Keratinocyte (primary cell): ENCODE measurements at regions not wholly inside any gene's neighbourhood (a gene's known extent, or its start where the extent isn't known, plus 50 kb on each side); places are given as distances from the start of the nearest gene placed in this dataset.

Experiments
- DNase-seq: peaks from one replicate; pipeline ENCODE4 v3.0.0-alpha.2; 2011; ENCODE audit warnings: low read depth, missing footprints, low spot score
- FAIRE-seq: peaks from 2 replicates; lab custom pipeline; 2011; peaks lifted over from hg19 to GRCh38; lab: Jason Lieb, UNC
- H2AFZ ChIP-seq: 2 replicates; pipeline ENCODE4 v1.6.0; 2012; ENCODE audit warnings: low read length, control low read depth, inconsistent platforms; ENCODE audit not compliant: control insufficient read depth
- H3K27ac ChIP-seq: 2 replicates; pipeline ENCODE4 v1.5.1; 2011; ENCODE audit warnings: low read length; ENCODE audit not compliant: control insufficient read depth, insufficient read depth
- H3K27me3 ChIP-seq: 3 replicates; pipeline ENCODE4 v1.6.0; 2011; ENCODE audit warnings: low read length; ENCODE audit not compliant: control insufficient read depth, insufficient read depth; ENCODE audit errors: extremely low read depth
- H3K36me3 ChIP-seq, 2 experiments: 2 replicates in 1 of 2; 3 replicates in 1 of 2; pipeline ENCODE4 v1.5.1; 2011; ENCODE audit warnings: low read length in 2 of 2, mild to moderate bottlenecking in 1 of 2; ENCODE audit not compliant: control insufficient read depth in 2 of 2, insufficient read depth in 2 of 2; ENCODE audit errors: extremely low read depth in 1 of 2
- H3K4me1 ChIP-seq: 3 replicates; pipeline ENCODE4 v1.5.1; 2011; ENCODE audit warnings: low read length; ENCODE audit not compliant: control insufficient read depth, insufficient read depth; ENCODE audit errors: extremely low read depth
- H3K4me2 ChIP-seq: 3 replicates; pipeline ENCODE4 v1.6.0; 2011; ENCODE audit warnings: low read depth, low read length; ENCODE audit not compliant: control insufficient read depth, insufficient read depth; ENCODE audit errors: extremely low read depth
- H3K4me3 ChIP-seq, 3 experiments: fragments of 200-600 bp in 1 of 3; sonication (generic) in 1 of 3; 2 replicates in 2 of 3; 3 replicates in 1 of 3; pipeline ENCODE4 v1.5.1; 2011 to 2016; ENCODE audit warnings: low read length in 3 of 3, mild to moderate bottlenecking in 3 of 3, control low read depth in 2 of 3, inconsistent platforms in 1 of 3, low read depth in 1 of 3, mixed read lengths in 1 of 3, mixed run types in 1 of 3, moderate library complexity in 1 of 3; ENCODE audit not compliant: control insufficient read depth in 2 of 3, insufficient read depth in 2 of 3; ENCODE audit errors: extremely low read depth in 1 of 3
- H3K79me2 ChIP-seq: 2 replicates; pipeline ENCODE4 v1.6.0; 2012; ENCODE audit warnings: low read length; ENCODE audit not compliant: control insufficient read depth, insufficient read depth
- H3K9ac ChIP-seq: 3 replicates; pipeline ENCODE4 v1.6.0; 2011; ENCODE audit warnings: low read length; ENCODE audit not compliant: control insufficient read depth, insufficient read depth; ENCODE audit errors: extremely low read depth
- H3K9me1 ChIP-seq: 3 replicates; pipeline ENCODE4 v1.6.0; 2011; ENCODE audit warnings: low read length; ENCODE audit not compliant: control insufficient read depth, insufficient read depth; ENCODE audit errors: extremely low read depth
- H3K9me3 ChIP-seq: 2 replicates; pipeline ENCODE4 v1.5.1; 2012; ENCODE audit warnings: low read depth, low read length; ENCODE audit not compliant: control insufficient read depth
- H4K20me1 ChIP-seq: 3 replicates; pipeline ENCODE4 v1.6.0; 2011; ENCODE audit warnings: low read length; ENCODE audit not compliant: control insufficient read depth, insufficient read depth; ENCODE audit errors: extremely low read depth
- EZH2 ChIP-seq: IDR thresholded peaks from one replicate; pipeline ENCODE4 v1.6.1; 2012; ENCODE audit warnings: inconsistent platforms, mild to moderate bottlenecking, low read length, moderate library complexity
- dilution Hi-C: fragments of 300-500 bp; cut with MboI; formaldehyde crosslinking; loops from one replicate; pipeline ENCODE4 v1.7.0; 2020; ENCODE audit warnings: low sequenced_read_pairs; ENCODE audit not compliant: extremely low pct_ligation_motif_present
- TF ChIP-seq, protein P1 (sequence below), 3 experiments: IDR thresholded peaks in 1 of 3; conservative IDR thresholded peaks in 1 of 3; optimal IDR thresholded peaks in 1 of 3; 2 replicates in 2 of 3; 3 replicates in 1 of 3; pipeline versions ENCODE3 to v1.5.1; 2011; ENCODE audit warnings: low read length in 3 of 3, mild to moderate bottlenecking in 3 of 3, moderate library complexity in 2 of 3, control low read depth in 1 of 3, inconsistent platforms in 1 of 3; ENCODE audit not compliant: insufficient read depth in 2 of 3; ENCODE audit errors: extremely low read depth in 1 of 3

DNA sequence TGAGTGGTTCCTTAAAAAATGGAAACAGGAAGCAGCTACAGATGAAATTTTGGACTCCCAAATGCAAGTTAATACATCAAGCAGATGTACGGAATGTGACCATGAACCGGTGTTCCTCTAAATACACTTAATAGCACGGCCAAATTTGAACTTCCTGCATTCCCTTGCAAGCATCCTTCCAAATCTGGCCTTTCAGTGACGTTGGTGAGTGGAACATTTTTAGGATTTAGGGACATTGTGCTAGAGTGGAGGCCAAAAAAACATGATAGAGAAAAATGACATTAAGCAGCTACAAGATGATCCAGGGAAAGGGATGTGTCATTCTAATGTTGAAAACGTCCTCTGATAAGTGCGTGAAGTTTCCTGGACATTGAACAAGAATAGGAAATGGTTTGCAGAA, 62.1 kb downstream of the CTAGE1 start:
- DNase-seq (no peak), FAIRE-seq (no peak)
- TF ChIP-seq, protein P1, sequence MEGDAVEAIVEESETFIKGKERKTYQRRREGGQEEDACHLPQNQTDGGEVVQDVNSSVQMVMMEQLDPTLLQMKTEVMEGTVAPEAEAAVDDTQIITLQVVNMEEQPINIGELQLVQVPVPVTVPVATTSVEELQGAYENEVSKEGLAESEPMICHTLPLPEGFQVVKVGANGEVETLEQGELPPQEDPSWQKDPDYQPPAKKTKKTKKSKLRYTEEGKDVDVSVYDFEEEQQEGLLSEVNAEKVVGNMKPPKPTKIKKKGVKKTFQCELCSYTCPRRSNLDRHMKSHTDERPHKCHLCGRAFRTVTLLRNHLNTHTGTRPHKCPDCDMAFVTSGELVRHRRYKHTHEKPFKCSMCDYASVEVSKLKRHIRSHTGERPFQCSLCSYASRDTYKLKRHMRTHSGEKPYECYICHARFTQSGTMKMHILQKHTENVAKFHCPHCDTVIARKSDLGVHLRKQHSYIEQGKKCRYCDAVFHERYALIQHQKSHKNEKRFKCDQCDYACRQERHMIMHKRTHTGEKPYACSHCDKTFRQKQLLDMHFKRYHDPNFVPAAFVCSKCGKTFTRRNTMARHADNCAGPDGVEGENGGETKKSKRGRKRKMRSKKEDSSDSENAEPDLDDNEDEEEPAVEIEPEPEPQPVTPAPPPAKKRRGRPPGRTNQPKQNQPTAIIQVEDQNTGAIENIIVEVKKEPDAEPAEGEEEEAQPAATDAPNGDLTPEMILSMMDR (optimal IDR thresholded peaks at IDR 0.05 in 1 of 3, IDR thresholded peaks at IDR 0.05 in 1 of 3, conservative IDR thresholded peaks at IDR 0.05 in 1 of 3; ENCODE audit: extremely low read depth in 1 of 3, insufficient read depth in 2 of 3, low read length in 3 of 3) = no peak
- no peak for TF ChIP-seq EZH2
- H3K9ac ChIP-seq = no peak overlapping the region
- H3K4me1 ChIP-seq = no peaks in the 10 kb centered on the region
- no peak overlapping the region for H3K27ac ChIP-seq
- no peaks in the 10 kb centered on the region for H3K79me2 ChIP-seq
- H4K20me1 ChIP-seq = no peaks in the 10 kb centered on the region
- dilution Hi-C loops = no loop called here
- H3K4me2 ChIP-seq = no peak overlapping the region
- no peaks in the 10 kb centered on the region for H3K36me3 ChIP-seq
- no peaks in the 10 kb centered on the region for H3K9me1 ChIP-seq
- no peak overlapping the region for H2AFZ ChIP-seq
- H3K27me3 ChIP-seq = peaks cover 5% of the 10 kb centered on the region
- no peaks in the 10 kb centered on the region for H3K9me3 ChIP-seq
- H3K4me3 ChIP-seq = no peak overlapping the region

DNA sequence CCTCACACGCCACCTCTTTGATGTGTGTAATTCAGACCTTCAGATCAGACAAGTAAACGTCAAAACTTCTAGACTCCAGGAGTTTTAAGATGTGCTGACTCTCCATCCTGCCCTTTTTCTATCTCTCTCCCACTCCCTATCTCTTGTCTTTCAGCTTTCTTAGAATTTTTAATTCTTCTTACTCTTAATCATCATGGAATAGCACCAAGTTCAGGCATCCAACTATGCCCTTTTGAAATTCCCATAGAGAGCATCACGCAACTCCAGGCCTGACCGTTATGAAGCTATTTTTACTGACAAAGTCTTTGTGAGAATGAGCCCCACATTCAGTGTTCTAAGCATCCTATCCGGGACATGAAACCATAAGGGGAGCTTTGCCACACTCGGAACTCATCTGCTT, 62.6 kb downstream of the CTAGE1 start:
- Histone ChIP-seq H3K4me2 (no peak overlapping the region), H3K9me1 (no peaks in the 10 kb centered on the region), H3K27me3 (peaks cover 5% of the 10 kb centered on the region), H4K20me1 (no peaks in the 10 kb centered on the region), H3K9me3 (no peaks in the 10 kb centered on the region), H2AFZ (no peak overlapping the region), H3K9ac (no peak overlapping the region), H3K79me2 (no peaks in the 10 kb centered on the region), H3K27ac (no peak overlapping the region), H3K4me1 (no peaks in the 10 kb centered on the region), H3K4me3 (no peak overlapping the region), H3K36me3 (no peaks in the 10 kb centered on the region)
- no peak for DNase-seq
- no peak for FAIRE-seq
- TF ChIP-seq EZH2 = no peak
- TF ChIP-seq, protein P1 (optimal IDR thresholded peaks at IDR 0.05 in 1 of 3, IDR thresholded peaks at IDR 0.05 in 1 of 3, conservative IDR thresholded peaks at IDR 0.05 in 1 of 3; ENCODE audit: extremely low read depth in 1 of 3, insufficient read depth in 2 of 3, low read length in 3 of 3) = no peak
- dilution Hi-C loops = no loop called here
